Aorta (tissue), 5 donors: ENCODE measurements at regions not wholly inside any gene's neighbourhood (a gene's known extent, or its start where the extent isn't known, plus 50 kb on each side); places are given as distances from the start of the nearest gene placed in this dataset.

Experiments
- ATAC-seq: fragments of 200-7000 bp; cut with Tn5 transposase; one replicate; pipeline ENCODE4 v1.9.1; 2022; ENCODE audit warnings: moderate library complexity; ENCODE audit not compliant: low FRiP score
- DNase-seq, 2 donors: peaks; one replicate each; pipeline ENCODE4 v3.0.0-alpha.2; 2020
- H3K27ac ChIP-seq, 2 donors: one replicate each; pipeline ENCODE4 v1.5.1; 2013; ENCODE audit warnings: low read length in 2 of 2, mild to moderate bottlenecking in 2 of 2, moderate library complexity in 2 of 2, control low read depth in 1 of 2, inconsistent platforms in 1 of 2, low read depth in 1 of 2
- H3K27me3 ChIP-seq, 2 donors: one replicate each; pipeline ENCODE4 v1.6.1; 2013; ENCODE audit warnings: control low read depth in 1 of 2, low read length in 1 of 2, mild to moderate bottlenecking in 1 of 2, moderate library complexity in 1 of 2; ENCODE audit not compliant: insufficient read depth in 2 of 2, control insufficient read depth in 1 of 2
- H3K36me3 ChIP-seq, 2 donors: one replicate each; pipeline ENCODE4 v1.6.1; 2013; ENCODE audit warnings: control low read depth in 1 of 2, low read length in 1 of 2, mild to moderate bottlenecking in 1 of 2; ENCODE audit not compliant: insufficient read depth in 2 of 2, control insufficient read depth in 1 of 2
- H3K4me1 ChIP-seq, 2 donors: one replicate each; pipeline ENCODE4 v1.6.1; 2013; ENCODE audit warnings: low read length in 2 of 2, control low read depth in 1 of 2, mild to moderate bottlenecking in 1 of 2, moderate library complexity in 1 of 2; ENCODE audit not compliant: insufficient read depth in 2 of 2, control insufficient read depth in 1 of 2
- H3K4me3 ChIP-seq, 2 donors: one replicate each; pipeline ENCODE4 v1.5.1; 2013; ENCODE audit warnings: low read length in 2 of 2, control low read depth in 1 of 2, mild to moderate bottlenecking in 1 of 2
- H3K9me3 ChIP-seq: one replicate; pipeline ENCODE4 v1.6.1; 2013; ENCODE audit warnings: mild to moderate bottlenecking, low read length; ENCODE audit not compliant: control insufficient read depth
- WGBS, 2 donors: extraction: QIAGEN DNeasy Blood & Tissue Kit; methylation state at CpG; one replicate each; pipeline ENCODE4 v1.1.7; 2013; 5-methylcytosine and 5-hydroxymethylcytosine counted together
- intact Hi-C, 2 donors: fragments of 100-400 bp; cut with DNase I; formaldehyde crosslinking; loops; one replicate each; pipeline versions ENCODE4 v1.14.2 to v1.15.0; 2022
- donor health status: healthy with polysubstance abuse.
- donor health status: Bipolar disorder and iron deficiency.
- donor health status: DM: no; HTN: no; CAD: no.
- donor health status: DM: no; HTN: no; CAD: no.
- donor health status: DM: yes; HTN: yes; CAD: no.

DNA sequence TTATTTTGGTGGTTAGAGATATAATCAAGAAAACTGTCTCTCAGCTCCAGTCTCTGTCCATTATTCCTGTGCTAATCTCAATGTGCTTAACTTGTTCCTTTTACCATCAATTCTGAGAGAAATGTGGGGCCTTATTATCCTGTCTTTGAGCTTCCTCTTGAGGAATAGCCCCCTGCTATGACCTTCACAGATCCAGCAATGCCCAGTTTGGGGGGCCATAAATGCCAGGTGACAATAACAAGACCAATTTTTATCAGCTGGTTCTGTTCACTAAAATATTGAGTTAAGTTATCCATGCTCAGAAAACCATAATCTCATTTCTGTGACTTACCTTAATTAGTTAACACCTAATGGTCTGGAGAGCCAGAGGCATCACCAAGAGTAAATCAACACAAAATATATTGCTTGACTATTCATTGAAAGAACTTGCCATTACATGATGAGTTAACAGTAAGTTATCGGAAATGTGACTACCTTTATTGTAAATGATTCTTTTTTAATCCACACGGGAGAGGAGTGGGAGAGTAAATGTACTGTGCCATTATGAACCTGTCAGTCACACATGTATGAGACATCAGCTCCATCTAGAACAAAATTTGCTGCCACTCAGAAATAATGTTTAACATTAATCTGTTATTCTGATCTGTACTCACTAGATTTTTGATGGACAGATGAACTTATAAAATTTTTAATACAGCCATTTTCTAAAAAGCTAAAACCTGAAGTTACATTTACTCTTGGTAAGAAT lies 149.7 kb downstream of the ID4 start:
- 83 to 84% methylated on average over 2 of the region's 2 CpGs for WGBS, 2 donors

DNA sequence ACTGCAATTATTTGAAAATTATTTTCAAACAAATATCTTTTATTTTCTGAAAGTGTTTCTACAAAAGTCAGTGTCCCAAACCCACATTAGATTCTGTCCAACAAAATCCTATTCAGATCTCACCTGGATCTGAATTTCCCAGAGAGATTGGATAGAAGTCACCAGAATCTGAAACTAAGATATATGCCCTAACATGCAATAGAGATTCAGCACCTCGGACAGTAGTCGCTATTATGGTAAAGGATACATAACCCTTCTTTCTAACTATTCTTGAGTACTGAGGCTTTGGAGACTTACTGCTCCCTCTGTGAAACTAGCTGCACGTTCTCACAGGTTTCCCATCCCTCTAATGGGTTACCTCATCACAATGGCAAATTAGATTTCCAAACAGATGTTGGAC lies 151.4 kb downstream of the ID4 start:
- no peaks in the 10 kb centered on the region for H3K27me3 ChIP-seq
- intact Hi-C loops = no loop called here
- H3K4me1 ChIP-seq = no peaks in the 10 kb centered on the region
- DNase-seq (no peak), ATAC-seq (no peak)
- peaks cover 5% of the 10 kb centered on the region for H3K9me3 ChIP-seq
- H3K27ac ChIP-seq = no peak overlapping the region
- 0 to 4% methylated on average over 3 of the region's 3 CpGs for WGBS, 2 donors
- H3K4me3 ChIP-seq = no peak overlapping the region
- H3K36me3 ChIP-seq = no peaks in the 10 kb centered on the region

More for the DNA sequence above, 149.7 kb downstream of the ID4 start:
- Histone ChIP-seq H3K4me1 (no peaks in the 10 kb centered on the region), H3K9me3 (peaks cover 5% of the 10 kb centered on the region), H3K27ac (no peak overlapping the region), H3K36me3 (peaks cover 0 to 3% of the 10 kb centered on the region in 2 donors), H3K27me3 (peaks cover 0 to 2% of the 10 kb centered on the region in 2 donors), H3K4me3 (no peak overlapping the region)
- intact Hi-C loops = no loop called here
- DNase-seq (no peak), ATAC-seq (no peak)

DNA sequence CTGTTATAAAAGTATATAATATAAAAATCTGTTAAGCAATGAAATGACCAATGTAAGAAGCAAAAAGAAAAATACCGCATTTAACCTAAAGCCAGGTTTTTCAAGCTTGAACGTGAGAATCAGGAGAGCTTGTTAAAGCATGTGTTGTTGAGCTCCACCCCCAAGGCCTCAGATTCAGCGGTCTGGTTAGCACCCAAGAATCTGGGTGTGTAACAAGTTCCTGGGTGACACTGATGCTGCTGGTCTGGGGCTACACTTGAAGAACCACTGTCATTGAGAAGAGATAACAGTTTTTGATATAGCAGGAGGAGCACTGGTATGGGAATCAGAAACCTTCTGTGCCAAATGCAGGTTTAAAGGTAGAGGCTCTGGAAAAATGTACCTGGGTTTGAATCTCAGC lies 154.0 kb downstream of the ID4 start:
- no peak for ATAC-seq
- Histone ChIP-seq H3K36me3 (no peaks in the 10 kb centered on the region), H3K27ac (no peak overlapping the region), H3K27me3 (no peaks in the 10 kb centered on the region), H3K4me1 (no peaks in the 10 kb centered on the region), H3K4me3 (no peak overlapping the region), H3K9me3 (no peaks in the 10 kb centered on the region)
- no peak for DNase-seq
- intact Hi-C loops = no loop called here
- 49 to 55% methylated on average over 3 of the region's 3 CpGs for WGBS, 2 donors

DNA sequence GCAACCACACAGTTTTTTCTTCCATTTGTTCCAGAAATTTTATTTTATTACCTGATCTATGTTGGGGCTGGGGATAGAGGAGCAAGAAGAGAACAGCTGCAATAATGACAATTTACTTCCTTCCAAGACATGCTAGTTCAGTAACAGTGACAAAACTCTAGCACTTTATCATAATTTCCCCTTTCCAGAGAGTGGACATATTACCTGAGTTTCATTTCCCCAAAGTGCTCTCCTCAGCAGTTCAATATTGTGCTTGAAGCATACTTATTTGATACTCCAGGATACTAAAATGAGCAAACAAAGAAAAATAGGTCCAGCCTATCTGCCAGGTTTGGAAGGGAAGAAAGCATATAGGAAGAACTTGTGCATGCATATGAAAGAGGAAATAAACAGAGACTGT lies 157.7 kb downstream of the ID4 start:
- ATAC-seq = no peak
- no peak for DNase-seq
- intact Hi-C loops = no loop called here
- H3K27me3 ChIP-seq = no peaks in the 10 kb centered on the region
- no peaks in the 10 kb centered on the region for H3K9me3 ChIP-seq
- H3K27ac ChIP-seq = no peak overlapping the region
- H3K4me3 ChIP-seq = no peak overlapping the region
- no peaks in the 10 kb centered on the region for H3K36me3 ChIP-seq
- H3K4me1 ChIP-seq = no peaks in the 10 kb centered on the region

DNA sequence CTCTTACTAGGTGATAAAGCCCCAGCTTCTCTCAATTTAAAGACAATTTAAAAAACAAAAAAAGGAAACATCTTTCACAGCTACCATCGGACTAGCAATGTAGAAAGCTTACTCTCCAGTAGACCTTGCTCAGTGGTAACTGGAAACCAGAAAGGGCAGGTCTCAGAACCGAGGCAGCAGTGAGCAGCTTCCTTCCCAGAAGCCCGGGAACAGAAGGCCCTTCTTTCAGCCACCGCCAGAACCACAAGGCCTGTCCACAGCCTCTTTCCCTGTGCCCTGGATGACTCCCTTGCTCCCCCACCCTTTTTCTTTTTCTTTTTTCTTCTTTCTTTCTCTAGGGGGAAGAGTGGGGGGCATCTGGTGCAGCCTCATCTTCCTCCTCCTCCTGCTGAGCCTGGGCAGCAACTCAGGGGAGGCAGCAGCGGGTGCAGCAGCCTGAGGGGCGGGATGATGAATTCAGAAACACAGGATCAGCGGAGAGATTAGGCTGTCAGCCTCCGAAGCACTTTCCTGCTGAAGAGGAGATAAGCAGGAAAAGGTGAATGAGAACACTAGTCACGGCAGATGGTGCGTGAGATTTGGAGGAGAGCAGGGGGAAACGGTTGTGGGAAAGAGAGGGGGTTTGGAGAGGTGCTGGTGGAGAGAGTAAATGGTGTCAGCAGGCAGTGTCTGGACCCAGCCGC lies 158.5 kb downstream of the ID4 start:
- no peaks in the 10 kb centered on the region for H3K27me3 ChIP-seq
- H3K4me1 ChIP-seq = no peaks in the 10 kb centered on the region
- no peak overlapping the region for H3K27ac ChIP-seq
- no peaks in the 10 kb centered on the region for H3K9me3 ChIP-seq
- H3K4me3 ChIP-seq = no peak overlapping the region
- WGBS, 2 donors = 50 to 52% methylated on average over 12 of the region's 12 CpGs
- DNase-seq (no peak), ATAC-seq (no peak)
- no peaks in the 10 kb centered on the region for H3K36me3 ChIP-seq
- intact Hi-C loops = no loop called here

DNA sequence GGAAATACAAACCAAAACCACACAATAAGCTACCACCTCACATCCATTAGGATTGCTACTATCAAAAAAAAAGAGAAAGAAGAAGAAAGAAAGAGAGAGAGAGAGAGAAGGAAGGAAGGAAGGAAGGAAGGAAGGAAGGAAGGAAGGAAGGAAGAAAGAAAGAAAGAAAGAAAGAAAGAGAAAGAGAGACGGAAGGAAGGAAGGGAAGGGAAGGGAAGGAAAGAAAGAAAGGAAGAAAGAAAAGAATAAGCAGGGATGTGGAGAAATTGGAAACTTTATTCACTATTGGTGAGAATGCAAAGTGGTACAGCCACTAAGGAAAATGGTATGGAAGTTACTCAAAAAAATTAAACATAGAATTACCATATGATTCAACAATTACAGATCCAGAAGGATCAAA lies 159.9 kb downstream of the ID4 start:
- 87% methylated on average over 1 of the region's 1 CpG for WGBS, 2 donors

DNA sequence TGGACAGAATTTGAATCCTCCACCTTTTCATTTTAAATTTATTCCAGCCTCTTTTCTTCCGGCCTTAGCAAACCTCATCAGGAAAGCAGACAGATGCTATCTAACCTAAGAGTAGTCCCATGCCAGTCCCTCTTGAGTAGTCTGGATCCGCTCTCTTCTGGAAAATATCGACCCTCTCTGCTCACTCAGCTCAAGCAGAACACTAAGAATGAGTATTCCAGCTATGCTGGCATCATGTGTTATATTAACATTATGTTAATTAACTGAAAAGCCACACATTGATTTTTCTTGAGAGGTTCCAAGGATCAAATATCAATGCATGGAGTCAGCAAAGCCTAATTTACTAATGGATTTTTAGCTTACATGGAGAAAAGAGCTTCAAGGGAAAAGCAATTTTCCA lies 161.4 kb downstream of the ID4 start:
- ATAC-seq (no peak), DNase-seq (no peak)
- 89 to 90% methylated on average over 3 of the region's 3 CpGs for WGBS, 2 donors
- no peaks in the 10 kb centered on the region for H3K36me3 ChIP-seq
- H3K4me1 ChIP-seq = no peaks in the 10 kb centered on the region
- intact Hi-C loops = no loop called here
- no peak overlapping the region for H3K27ac ChIP-seq
- no peaks in the 10 kb centered on the region for H3K27me3 ChIP-seq
- no peak overlapping the region for H3K4me3 ChIP-seq
- H3K9me3 ChIP-seq = no peaks in the 10 kb centered on the region

More for the DNA sequence above, 159.9 kb downstream of the ID4 start:
- Histone ChIP-seq H3K36me3 (no peaks in the 10 kb centered on the region), H3K4me1 (no peaks in the 10 kb centered on the region), H3K4me3 (no peak overlapping the region), H3K27me3 (no peaks in the 10 kb centered on the region), H3K27ac (no peak overlapping the region), H3K9me3 (no peaks in the 10 kb centered on the region)
- DNase-seq = no peak
- intact Hi-C loops = no loop called here
- no peak for ATAC-seq

DNA sequence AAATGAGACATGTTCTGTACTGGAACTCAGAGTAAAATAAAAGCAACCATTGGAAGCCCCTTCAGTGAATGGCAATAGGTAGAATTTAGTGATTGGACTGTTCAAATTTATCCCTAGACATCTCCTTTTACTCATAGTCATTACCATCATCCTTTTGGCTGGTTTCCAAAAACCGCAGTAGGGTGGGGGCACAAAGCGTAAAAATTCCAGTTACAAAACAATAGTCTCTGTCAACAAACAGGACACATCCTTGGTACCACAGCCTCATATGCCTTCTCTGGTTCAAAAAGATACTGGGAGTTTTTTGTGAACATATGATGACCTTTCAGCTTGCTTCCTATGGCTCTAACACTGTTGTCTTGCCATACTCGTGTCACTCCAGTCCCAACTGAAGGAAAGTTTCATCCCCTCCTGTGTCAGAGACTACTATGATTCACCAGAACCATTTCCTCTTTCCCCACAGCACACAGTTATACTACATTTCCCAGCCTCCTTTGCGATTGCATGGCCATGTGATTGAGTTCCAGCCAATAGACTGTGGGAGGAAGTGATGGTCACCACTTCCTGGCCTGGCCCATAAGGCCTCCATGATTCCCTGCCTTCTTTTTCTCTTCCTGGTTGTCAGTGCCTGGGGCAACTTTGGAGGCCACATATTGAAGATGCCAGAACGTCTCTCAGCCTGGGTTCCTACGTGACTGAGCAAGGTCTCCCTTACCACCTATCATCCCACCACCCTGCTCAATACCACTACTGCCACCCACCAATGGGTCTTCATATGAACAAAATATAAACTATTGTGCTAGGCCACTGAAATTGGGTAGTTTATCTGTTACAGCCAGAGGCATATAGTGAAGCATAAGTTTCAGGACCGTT lies 162.4 kb downstream of the ID4 start:
- intact Hi-C loops = no loop called here

More for the DNA sequence above, 162.4 kb downstream of the ID4 start:
- 62 to 72% methylated on average over 7 of the region's 7 CpGs for WGBS, 2 donors
- H3K9me3 ChIP-seq = no peaks in the 10 kb centered on the region
- no peaks in the 10 kb centered on the region for H3K4me1 ChIP-seq
- ATAC-seq (no peak), DNase-seq (no peak)
- no peaks in the 10 kb centered on the region for H3K36me3 ChIP-seq
- no peak overlapping the region for H3K27ac ChIP-seq
- no peaks in the 10 kb centered on the region for H3K27me3 ChIP-seq
- H3K4me3 ChIP-seq = no peak overlapping the region
